GM19455 (cell line): ENCODE measurements at regions not wholly inside any gene's neighbourhood (a gene's known extent, or its start where the extent isn't known, plus 50 kb on each side); places are given as distances from the start of the nearest gene placed in this dataset.

Experiments used
- ATAC-seq: cut with Tn5 transposase; IDR thresholded peaks from one replicate; pipeline ENCODE4 v1.9.1; 2021; ENCODE audit not compliant: unreplicated experiment

DNA sequence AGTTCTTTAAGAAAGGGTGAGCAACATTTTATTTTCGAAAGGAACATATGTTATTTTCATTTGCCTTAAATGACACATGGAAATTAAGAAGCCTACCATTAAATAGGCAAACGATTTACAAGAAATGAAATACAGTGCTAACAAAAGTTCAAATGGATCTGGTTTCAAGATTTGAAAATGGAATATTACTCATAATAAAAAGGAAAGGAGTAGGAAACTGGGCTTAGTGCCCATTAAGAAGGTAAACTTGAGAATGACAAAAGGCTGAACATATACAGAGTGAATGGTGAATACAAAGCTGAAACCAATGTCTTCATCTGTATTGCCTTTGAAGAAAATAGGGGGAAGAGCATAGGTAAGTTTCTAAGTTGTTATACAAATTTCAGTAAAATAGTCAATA is 974.2 kb upstream of the C9orf72 start:
- ATAC-seq, result no peak

DNA sequence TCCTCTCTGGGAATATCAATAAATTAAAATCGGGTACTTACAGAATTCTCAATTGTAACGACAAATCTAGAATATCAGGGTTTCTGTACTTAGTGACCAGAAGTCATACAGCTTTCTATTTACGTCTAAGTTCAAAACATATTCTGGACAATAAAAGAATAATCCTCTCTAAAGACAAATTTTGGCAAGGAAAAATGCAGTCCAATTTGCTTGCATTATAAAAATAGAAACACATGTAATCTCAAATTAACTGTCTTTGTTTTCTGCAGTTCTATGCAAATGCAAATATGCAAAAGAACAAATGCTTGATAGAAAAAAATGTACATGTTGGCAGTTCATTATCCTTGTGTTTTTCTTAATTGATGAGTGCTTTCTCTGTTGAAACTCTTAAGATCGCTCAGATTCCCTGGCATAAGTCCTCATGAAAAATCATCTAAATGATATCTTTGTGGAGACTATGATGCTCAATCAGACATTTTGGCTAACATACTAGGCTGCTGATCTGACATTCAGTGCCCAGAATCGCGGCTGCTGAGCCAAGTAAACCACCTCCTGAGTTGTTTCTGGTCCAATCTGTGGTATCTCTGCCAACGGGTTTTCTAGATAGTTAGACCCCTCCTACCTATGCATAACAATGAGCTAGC is 990.1 kb upstream of the C9orf72 start:
- no peak for ATAC-seq

DNA sequence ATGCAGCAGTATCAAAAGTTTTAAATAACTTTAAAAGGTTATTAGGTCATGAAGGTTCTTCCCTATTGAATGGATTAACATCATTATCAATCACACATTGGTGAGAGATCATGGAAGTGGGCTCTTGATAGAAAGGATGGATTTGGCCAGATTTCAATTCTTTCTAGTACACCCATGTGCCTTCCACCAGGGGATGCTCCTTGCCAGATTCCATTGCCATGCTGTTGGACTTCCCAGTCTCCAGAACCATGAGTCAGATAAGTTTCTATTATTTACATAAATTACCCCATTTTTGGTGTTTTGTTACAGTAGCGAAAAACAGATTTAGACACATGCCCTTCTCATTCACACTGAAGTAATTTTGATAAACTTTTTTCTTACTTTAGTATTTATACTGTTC is 1010.6 kb upstream of the C9orf72 start:
- ATAC-seq, result no peak

DNA sequence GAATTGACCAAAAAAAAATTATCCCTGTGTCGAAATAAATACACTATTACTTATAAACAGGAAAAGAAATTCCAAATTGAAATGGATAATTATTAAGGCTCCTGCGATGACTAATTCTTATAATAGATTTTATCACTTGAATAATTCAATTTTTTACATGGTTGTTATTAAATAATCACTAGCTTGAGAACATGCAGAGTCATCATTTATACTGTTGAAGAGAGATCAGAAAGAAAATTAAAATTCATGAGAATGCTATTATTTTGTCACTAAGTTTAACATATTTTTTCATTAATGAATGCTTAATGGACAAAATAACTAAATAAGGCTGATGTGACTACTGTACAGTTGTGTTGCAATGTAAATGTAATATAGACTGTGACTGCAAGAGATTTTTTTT is 1011.3 kb upstream of the C9orf72 start:
- no peak for ATAC-seq

DNA sequence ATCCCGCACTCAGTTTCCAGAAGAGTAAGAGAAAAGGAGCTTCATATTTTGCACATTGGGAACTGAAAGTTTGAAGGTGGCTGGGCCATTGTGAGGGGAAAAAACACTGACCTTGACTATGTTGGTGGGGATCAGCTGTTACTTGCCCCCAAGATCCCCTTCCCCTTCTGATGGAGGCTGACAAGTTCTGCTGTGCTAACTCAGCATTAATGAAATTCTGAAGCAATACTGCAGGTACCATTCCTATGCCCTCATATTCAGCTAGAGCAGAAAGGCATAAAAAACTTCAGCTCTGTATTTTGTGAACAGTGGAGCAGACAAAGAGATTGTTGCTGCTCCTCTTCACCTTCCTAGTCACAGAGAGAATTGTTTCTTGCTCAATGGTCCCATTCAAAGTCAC is 1013.8 kb upstream of the C9orf72 start:
- no peak for ATAC-seq

DNA sequence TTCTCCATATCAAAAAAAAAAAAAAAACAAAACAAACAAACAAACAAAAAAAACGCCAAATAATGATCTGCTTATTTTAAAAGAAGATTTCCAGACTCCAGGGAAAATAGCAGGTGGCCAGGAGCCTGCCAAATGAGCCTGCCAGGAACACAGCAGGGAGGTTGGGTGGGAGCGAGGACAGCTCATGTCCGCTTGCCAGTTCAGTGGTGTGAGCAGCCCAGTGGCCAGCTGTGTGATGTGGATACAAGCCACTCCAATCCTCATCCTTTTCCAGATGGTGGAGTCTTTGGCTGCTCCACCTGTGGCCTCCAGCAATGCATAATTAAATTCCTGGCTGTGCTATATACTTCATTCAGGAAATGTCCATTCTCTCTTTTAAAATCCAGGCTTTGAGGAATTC is 1025.1 kb upstream of the C9orf72 start:
- ATAC-seq, result no peak

DNA sequence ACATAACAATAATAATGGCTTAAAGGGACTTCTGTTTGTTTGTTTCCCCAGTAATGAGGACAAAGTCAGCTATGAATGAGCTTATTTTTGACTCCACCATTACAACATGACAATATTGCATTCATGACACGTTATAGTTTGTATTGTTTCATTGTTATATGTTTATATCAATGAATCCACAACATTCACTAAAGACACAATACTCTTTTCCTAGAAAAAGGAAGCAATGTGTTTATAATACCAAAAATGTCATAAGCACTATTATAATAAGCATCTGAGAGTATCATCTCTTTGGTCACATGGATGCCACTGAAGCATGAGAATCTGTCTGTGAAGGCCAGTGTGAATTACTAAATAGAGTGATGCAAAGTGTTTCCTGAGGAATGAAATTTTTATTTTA is 1026.9 kb upstream of the C9orf72 start:
- ATAC-seq, result no peak

DNA sequence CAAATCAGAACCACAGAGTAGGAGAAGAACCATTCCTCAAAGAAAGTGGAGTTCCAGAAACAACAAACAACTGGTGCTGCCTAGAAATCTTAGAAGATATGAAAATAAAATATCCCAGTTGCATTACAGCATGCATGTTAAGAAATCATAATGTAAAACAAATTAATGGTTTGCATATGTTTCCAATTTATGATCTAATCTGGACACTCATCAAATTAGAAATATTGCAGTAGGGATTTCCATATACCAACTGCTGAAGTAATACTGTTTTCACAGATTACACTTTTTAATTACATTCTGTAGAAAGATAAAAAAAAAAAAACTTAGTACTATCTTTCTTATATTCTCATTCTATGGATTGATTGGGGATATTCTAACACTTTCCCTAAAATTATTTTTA is 1034.6 kb upstream of the C9orf72 start:
- ATAC-seq, result no peak

DNA sequence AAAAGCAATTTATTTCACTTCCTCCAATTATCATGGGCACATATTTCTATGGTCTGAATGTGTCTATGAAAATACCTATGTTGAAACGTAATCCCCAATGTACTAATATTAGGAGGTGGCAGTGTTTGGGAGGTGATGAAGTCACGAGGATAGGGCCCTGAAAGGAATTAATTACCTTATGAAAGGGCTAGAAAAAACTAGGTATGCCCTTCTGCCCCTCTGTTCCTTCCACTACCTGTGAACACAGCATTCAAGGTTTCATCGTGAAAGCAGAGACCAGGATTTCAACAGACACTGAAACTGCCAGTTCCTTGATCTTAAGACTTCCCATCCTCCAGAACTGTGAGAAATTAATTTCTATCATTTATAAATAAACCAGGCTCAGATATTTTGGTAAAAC is 1037.1 kb upstream of the C9orf72 start:
- ATAC-seq, result no peak

DNA sequence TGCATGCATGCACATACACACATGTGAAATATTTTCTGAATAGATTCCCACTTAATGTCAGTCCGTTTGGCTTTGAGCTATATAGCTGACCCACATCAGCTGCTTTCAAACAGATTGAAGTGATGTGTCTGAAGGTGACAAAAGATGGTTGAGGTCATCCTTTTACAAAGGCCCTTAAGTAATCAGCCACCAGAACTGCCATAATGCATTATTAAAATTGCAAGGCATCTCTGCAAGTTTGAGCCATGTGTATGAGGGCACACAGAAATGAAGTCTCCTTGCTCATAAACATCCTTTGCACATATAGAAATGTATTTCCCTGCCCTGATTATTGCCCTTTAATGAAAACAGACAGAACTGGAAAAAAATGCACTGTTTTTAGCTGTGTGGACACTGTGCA is 1043.0 kb upstream of the C9orf72 start:
- no peak for ATAC-seq

DNA sequence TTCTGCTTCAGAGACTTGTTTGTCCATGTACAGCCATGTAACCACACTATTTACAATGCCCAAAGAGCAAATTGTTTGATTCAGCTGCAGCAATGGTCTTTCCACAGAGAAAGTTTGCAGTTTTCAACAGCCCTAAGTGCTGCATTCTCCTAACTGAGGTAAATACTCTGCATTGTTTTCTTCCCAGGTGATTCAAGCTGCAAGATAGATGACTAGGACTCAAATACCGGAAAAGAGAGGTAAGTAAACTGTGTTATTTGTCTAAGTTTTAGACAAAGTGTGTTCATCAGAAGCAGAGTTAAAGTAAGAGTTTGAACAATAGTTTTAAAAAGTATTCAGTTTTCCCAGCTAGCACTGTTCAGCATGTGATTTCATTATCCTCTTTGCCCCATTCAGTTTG is 1046.7 kb upstream of the C9orf72 start:
- no peak for ATAC-seq

DNA sequence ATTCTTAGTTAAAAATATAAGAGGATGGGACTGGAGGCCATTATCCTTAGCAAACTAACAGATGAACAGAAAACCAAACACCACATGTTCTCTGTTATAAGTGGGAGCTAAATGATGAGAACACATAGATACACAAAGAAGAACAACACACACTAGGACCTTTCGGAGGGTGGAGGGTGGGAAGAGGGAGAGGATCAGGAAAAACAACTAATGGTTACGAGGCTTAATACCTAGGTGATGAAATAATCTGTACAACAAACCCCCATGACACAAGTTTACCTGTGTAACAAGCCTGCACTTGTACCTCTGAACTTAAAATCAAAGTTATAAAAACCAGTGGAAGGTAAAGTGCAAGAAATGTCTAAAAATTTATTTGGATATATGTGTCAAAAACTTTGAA is 1047.4 kb upstream of the C9orf72 start:
- ATAC-seq, result no peak

DNA sequence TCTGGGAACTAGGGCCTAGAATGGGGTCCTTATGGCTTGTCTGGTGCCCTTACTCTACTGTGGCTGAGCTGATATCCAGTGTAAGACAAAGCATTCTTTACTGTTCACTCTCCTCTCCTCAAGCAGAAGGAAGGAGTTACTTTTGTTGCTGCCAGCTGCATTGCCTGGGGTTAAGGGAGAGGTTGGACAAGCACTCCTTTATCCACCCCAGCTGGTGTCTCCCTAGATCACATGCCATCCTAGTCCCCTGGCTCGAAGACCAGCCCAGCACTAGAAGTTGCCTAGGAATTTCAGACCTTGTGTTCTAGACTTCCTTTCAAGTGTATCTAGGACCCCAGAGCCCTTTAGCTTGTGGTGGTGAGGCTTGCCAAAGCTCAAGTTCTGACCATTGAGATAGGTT is 1051.5 kb upstream of the C9orf72 start:
- ATAC-seq, result no peak

DNA sequence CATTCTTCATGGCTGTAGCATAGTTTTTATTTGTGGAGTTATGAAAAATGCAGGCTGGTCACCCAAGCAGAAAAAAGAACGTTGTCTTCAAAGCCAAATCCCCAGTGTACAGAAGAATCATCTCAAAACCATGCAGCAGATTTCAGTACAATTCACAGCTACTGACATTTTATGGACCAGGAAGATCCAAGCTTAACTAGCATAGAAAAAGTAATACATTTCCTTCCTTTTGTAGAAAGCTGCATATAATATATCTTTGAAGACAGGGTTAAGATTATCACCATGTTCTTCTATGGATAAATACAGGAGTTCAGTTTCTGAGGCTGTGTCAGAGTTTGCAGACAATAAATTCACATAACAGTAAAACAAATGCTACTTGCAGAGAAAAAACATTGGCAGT is 1054.8 kb upstream of the C9orf72 start:
- no peak for ATAC-seq

DNA sequence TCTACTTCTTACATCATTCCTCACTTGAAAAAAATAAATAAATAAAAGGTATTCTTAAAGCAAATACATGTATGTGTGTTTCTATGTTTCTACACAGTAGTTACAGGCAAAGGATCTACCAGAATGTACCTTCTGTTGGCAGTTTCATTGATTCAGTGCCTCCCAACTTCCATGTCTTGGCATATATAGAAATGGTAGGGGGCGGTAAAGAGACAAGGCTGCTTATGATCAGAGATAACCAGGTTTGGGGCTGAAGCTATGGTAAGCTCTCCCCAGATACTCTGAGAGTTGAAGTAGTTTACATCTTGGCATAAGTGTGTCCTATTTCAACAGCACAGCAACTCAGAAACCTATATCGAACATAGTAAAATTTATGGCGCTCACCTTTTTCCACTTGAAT is 1075.4 kb upstream of the C9orf72 start:
- ATAC-seq, result no peak

DNA sequence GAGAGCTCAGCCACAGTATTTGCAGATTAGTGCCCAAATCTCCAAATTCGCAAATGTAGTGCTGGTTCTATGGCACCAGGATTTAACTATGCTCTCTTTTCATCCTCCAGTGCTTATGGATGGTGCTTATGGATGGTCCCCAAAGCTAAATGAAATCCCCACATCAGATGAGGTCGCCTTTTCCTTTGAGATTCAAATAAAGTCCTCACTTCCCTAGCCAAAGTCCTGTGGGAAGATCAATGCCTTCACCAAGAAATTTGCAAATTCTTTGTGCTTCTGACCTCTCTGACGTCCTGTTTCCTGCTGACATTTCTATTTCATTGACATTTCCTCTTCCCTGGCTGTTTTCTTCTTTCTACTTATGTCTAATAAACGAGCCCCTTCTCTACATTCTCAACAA is 1077.0 kb upstream of the C9orf72 start:
- no peak for ATAC-seq

DNA sequence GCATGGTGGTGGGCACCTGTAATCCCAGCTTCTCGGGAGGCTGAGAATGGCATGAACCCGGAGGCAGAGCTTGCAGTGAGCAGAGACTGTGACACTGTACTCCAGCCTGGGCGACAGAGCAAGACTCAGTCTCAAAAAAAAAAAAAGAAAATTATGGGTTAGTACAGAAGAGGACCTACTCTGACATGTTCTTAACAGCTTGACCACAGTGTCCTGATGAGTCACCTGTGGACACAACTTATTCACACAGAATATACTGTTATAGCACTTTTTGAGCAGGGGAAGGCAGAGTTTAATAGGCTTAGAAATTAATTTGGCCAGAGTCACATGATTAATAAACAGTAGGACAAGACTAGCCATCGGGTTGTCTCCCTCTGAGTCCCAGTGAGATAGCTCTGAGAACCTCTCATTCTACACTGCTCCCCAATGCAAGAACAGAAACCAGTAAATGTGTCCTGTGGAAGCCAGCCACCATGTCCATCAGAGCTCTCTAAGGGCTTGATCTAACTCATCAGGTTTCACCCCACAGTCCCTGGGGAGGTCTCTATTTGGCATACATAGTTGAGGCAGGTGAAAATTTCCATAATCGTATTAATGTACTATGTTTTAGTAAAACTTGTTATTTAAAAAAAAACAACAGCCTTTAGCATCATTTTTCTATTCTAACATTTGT is 1077.9 kb upstream of the C9orf72 start:
- no peak for ATAC-seq

DNA sequence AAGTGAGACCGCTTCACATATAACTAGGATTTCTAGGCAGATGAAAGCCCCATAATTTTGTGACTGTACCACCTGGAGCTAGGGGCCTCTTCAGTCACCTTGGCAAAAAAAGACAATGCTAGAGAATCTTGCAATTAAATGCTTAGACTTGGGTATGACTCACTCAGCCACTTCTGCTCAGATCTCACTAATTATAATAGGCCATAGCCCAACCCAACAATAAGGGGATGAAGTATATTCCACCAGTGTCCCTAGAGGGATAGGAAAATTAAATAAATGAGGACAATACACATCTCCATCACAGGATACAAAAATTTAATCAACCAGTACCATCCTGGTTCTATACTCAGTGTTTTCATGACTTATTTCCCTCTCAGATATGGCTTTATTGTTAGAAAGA is 1079.9 kb upstream of the C9orf72 start:
- ATAC-seq, result no peak

DNA sequence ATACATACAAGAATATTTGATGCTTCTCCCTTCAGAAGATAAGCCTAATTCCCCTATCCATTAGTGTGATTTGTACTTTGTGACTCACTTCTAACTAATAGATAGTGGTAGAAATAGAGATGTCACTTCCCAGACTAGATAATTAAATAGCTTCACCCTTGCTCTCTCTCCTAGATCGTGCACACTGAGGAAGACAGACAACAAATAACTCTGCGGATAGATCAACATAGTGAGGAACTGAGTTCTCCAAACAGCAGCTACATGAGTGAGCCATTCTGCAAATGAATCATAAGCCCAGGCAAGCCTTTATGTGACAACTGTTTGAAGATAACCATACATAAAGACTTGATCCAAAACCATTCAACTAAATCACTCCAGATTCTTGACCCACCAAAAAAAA is 1083.4 kb upstream of the C9orf72 start:
- ATAC-seq, result no peak

DNA sequence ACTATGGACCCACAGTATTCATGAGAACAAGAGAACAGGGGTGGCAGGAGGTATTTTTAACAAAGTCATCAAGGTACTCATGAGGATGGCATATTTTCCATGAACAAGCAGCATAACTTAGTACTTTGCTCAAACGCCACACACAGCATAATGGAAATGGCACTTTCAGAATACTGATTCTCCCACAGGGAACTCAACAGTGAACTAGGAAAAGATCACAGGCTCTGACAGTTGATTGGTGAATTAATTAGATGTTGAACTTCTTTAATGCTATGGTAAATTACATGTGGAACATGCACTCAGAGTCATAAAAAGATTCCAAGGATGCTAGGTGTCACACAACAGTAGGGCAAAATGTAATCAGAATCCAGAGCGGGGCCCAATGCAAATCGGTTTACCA is 1088.6 kb upstream of the C9orf72 start:
- ATAC-seq, result no peak

DNA sequence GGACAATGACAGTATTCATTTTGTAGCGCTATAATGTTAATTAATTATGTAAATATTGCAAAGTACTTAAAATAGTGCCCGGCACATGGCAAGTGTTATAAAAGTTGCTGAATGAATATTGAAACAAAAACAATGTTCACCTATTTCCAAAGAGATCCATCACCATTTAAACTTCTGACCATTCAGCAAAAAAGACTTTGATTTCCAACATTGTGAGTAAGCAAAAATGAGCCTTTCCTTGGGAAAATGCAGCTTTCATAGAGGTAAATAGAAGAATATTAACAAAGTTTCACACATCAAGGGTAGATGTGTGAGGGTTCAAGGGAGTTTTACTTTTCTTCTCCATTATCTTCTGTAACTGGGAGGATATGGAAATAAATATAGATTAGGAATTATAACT is 1089.4 kb upstream of the C9orf72 start:
- ATAC-seq, result no peak

DNA sequence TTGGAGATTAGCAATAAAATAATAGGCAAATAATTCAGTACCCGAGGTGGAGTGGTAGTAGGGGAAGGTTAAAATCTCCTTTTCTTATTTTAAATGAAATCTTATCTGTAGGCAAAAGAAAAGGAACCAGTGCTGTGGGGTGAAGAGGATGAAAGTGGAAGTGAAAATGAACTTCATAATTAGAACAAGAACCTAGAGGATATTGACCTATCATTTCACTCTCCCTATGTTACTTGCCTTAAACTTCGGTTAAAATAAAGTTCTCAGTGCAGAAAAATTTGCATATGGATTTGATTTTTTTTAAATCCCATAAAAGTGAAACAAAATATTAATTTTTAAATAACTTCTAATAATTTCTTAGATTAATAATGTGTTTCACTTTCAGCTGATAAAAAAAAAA is 1094.9 kb upstream of the C9orf72 start:
- peak; percentile 75 for ATAC-seq

DNA sequence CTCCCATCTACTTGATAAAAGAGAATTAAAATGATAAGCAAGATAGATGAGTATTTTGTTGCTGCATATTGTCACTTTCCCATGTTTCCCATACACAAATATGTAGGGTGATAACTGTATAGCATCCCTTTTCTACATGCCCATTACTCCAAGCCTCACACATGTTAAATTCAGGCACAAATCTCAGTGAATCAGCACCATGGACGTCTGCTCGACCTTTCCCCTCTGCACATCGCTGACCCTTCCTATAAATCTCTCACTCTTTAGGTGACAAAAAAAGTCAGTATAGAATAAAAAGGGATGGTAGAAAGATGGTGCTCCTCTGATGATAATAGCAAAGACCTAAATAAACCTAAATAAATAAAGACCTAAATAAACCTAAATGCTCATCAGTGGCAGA is 1097.7 kb upstream of the C9orf72 start:
- ATAC-seq, result no peak
